Dermis microvascular lymphatic vessel endothelial cell (primary cell): ENCODE measurements at regions not wholly inside any gene's neighbourhood (a gene's known extent, or its start where the extent isn't known, plus 50 kb on each side); places are given as distances from the start of the nearest gene placed in this dataset.

Experiments used
- DNase-seq, 2 donors: peaks; one replicate each; pipeline versions ENCODE4 v3.0.0 to v3.0.0-alpha.2; 2010; ENCODE audit warnings: low read depth in 2 of 2

GRCh38 chr7:26458466-26459145, 166.9 kb downstream of the SNX10 start:
- peak in 1 of 2 donors; percentile 70 for DNase-seq

- DNase-seq: no peak
These were observed 168.0 kb downstream of the SNX10 start for GRCh38 chr7:26459540-26460193.

- DNase-seq: no peak
These were observed 168.9 kb downstream of the SNX10 start for GRCh38 chr7:26460351-26461085.

GRCh38 chr7:26461518-26461917, 169.9 kb downstream of the SNX10 start:
- DNase-seq: no peak

DNA sequence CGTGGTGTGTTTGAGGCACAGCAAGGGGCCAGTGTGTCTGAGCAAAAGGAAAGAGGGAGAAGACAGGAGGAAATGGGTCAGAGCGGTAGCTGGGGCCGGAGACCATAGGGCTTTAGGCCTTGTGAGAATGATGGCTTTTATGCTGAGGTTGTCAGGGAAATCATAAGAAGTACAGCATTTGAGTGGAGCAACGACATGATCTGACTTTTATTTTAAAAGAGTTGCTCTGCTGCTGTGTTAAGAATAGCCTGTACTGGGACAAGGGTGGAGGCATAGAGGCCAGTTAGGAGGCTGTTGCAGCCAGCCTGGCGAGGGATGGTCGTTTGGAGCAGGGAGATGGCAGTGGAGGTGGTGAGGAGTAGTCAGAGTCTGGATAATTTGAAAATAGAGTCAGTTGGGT, 174.3 kb downstream of the SNX10 start:
- no peak for DNase-seq

DNA sequence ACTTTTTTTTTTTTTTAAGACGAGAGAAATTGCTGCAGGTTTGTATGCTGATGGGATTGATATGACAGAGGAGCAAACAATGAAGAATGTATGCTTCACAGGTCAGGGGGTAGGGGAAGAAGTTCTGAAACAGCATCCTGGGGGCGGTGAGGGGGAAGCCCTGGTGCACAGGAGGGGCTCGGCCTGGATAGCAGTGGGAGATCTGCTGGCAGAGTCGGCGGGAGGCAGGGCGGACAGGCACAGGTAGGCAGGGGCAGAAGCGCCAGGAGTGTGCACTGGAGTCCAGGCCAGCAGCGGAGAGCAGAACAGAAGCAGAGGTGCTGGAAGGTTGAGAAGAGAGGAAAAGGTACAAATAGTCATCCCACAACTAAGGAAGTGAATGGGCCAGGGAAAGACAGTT, 175.4 kb downstream of the SNX10 start:
- DNase-seq: no peak

DNA sequence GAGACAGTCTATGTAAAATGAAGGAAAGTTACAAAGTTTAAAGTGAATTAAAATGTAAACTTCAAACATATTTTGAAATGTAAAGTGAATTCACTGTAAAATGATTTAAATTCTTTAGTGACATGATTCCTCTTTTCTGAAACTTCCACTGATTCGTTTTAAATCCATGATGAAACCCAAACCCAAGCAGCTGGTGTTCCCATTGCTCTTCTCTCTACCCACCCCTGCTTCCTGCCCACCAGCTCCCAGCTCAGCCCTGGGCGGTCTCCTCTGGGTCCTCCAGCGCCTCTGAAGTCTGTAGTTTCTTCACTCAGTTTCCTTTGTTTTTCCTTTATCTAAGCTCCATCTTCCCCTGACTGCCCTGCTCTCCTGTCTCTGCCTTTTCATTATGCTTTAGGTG, 175.9 kb downstream of the SNX10 start:
- no peak for DNase-seq

DNA sequence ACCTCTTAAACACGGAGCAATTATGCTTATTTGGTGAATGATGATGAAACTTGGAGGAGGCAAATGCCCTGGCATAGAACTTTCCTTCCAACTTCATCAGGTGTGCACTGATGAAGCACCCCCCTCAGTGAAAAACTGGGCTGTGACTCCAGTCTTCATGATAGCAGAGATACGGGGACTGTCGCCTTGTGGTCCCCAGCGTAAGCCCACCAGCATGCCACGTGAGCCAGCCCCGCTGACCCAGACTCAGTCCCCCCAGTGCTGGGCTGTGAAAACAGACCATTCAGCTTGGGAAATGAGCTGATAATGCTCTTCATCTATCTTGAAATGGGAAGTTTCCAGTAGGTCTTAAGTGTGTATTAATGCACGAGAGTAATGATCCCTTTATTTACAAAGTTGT, 177.0 kb downstream of the SNX10 start:
- no peak for DNase-seq

GRCh38 chr7:26469188-26469587, 177.5 kb downstream of the SNX10 start:
- no peak for DNase-seq

DNA sequence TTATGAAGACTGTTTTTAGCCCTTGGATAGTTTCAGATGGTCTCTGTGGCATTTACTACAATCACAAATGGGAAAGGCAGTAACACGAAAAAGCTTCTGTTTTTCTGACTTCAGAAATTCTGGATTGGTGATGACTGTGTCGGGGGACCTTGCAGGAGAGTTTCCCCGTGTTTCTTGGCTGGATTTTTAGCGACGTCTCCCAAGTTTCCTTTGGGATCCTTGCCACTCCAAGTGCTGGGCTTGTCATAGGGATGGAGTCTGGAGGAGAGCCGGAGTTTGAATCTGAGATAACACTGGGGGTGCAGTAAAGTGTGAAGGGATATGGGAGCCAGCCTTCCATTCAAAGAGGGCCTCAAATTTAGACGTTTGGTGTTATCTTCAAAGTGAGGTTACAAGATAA, 179.0 kb downstream of the SNX10 start:
- no peak for DNase-seq

- no peak for DNase-seq
These were observed 179.8 kb downstream of the SNX10 start for GRCh38 chr7:26471306-26472075.

- no peak for DNase-seq
These were observed 181.3 kb downstream of the SNX10 start for GRCh38 chr7:26472971-26473370.

DNA sequence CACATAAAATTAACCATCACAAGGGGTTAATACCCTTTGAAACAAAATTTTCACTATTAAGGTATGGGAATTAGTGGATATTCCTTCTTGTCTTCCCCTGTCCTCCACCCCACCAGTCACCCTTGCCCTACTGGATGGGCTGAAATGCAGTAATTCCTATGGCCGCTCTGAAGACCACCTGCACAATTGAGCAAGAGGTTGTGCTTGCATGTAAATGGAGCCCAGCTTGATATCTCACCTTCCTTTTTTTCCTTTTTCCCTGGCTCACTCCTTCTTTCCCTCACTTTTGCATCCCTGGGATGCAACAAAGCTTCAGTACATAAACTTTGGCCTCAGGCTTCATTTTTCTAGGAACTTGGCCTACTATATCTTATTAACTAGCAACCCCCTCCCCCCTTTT, 184.6 kb downstream of the SNX10 start:
- DNase-seq: no peak

DNA sequence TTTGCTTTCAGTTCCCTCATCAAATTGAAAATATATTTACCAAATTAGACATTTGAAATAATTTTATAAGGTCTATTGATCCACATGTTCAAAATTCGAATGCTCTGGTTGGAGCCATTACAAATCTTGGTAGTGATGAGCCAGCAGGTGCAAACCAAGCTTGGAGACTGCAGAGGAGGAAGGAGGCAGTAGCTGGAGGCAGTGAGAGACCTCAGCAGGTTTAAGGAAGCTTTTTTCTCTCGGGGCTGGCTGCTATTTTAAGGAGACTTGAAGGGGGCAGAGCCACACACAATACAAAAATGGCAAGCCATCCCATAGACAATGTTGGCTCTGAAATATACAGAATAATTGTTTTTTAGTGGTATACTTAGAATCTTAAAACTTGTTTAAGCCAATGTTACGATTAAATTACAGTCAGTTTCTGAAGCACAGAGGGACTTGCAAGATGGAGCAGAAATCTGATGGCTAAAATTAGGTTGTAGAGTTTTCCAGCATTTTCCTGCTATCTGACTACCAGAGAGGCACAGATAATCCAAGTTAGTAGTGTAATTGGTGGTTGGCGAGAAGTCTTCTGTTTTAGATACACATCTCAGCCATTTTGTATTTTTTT, 185.8 kb downstream of the SNX10 start:
- DNase-seq: no peak

DNA sequence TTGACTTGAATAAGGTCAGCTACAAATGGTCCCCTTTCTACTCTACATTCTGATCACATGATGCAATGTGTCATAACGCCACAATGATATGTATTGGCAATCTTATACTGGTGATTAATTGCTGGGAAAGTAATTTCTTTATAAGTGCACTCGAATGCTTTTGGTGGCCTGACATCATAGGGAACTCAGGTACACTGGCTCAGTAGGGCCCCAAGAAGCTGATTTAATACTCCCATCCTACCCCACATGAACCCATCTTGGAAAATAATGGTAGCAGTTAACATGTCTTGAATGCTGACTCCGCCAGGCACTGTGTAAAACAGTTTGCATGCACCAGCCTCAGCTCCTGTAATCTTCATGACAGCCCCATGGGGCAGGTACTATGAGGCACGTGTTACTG, 186.9 kb downstream of the SNX10 start:
- DNase-seq: no peak

- no peak for DNase-seq
These were observed 187.9 kb downstream of the SNX10 start for GRCh38 chr7:26479581-26479980.

DNA sequence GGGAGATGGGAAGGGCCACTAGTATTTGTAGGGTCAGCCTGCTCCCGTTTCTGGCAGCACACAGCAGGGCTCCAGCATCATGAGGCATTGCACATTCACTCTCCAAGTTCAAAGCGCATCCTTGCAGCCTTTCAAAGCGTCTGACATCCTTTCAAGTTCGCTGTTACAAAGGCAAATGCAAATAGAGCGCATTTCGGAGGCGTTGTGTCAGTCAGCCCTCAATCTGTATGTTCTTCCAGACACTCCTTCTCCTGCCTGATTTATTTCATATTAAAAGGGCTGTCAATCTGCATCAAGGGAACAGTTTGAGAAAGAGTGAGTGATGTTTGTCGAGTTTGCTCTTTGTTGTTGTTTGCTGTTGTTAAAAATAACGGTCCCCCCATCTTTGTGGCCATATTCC, 188.5 kb downstream of the SNX10 start:
- no peak for DNase-seq

- no peak for DNase-seq
These were observed 191.3 kb downstream of the SNX10 start for GRCh38 chr7:26482927-26483326.

- DNase-seq: no peak
These were observed 192.2 kb downstream of the SNX10 start for GRCh38 chr7:26483843-26484242.

DNA sequence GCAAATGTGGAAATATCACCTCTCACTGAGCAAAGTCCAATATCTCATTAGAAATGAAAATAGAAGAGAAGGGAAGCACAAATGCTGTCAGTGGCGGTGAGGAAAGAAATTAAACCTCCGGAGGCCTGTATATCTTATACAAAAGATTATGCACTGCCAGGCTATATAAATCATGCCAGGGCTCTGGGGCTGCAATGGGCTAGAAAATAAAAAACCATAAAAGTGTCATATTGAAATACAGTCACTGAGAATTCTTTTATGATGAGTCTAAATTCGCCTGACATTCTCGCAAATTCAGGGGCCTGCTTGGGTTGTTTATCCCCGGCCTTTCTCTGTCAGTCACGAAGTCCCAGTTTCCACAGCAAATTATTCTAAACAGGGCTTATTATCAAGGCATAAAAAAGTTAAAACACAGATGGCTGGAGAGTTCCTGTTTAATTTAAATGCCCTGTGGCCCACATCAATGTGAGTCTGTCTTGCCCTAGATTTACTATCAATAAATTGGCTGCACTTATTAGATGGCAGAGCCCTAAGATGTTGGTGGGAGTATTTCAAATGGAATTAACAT, 193.8 kb downstream of the SNX10 start:
- peak in 1 of 2 donors; percentile 24 for DNase-seq

DNA sequence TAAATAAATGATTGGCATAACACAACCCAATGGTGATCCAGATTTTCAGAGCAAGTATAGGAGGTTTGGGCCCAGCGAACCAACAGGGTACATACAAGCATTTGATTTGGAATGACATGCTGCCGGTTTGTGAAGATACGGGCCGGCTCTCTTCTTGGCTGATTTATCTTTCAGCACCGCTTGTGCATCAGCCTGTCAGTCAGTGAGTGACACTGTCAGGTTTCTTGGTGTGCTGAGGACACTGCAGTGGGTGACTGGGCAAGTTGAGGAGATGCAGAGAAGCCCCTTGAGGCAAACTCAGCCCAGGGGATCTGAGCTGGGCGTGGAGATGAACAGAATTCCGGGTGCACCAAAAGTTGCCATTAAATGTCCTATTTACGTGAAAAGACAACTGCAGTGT, 194.5 kb downstream of the SNX10 start:
- no peak for DNase-seq
